Osteocyte (in vitro differentiated cells): ENCODE measurements at regions not wholly inside any gene's neighbourhood (a gene's known extent, or its start where the extent isn't known, plus 50 kb on each side); places are given as distances from the start of the nearest gene placed in this dataset.

ENCODE experiments used
- DNase-seq: peaks from one replicate; pipeline ENCODE4 v3.0.0; 2021; ENCODE audit warnings: mixed read lengths; ENCODE audit not compliant: unreplicated experiment; ENCODE audit errors: extremely low spot score
- H3K27ac Mint-ChIP-seq: one replicate; pipeline ENCODE4 v1.8.0; 2021; ENCODE audit warnings: mild to moderate bottlenecking, mixed read lengths; ENCODE audit not compliant: unreplicated experiment
- H3K27me3 Mint-ChIP-seq: one replicate; pipeline ENCODE4 v1.8.0; 2021; ENCODE audit warnings: mixed read lengths; ENCODE audit not compliant: unreplicated experiment
- H3K36me3 Mint-ChIP-seq: one replicate; pipeline ENCODE4 v1.8.0; 2021; ENCODE audit warnings: mixed read lengths; ENCODE audit not compliant: unreplicated experiment
- H3K4me1 Mint-ChIP-seq: one replicate; pipeline ENCODE4 v1.8.0; 2021; ENCODE audit warnings: mixed read lengths; ENCODE audit not compliant: unreplicated experiment
- H3K4me3 Mint-ChIP-seq: one replicate; pipeline ENCODE4 v1.8.0; 2021; ENCODE audit warnings: mild to moderate bottlenecking, moderate library complexity, mixed read lengths; ENCODE audit not compliant: unreplicated experiment
- H3K9me3 Mint-ChIP-seq: one replicate; pipeline ENCODE4 v1.8.0; 2021; ENCODE audit warnings: mixed read lengths; ENCODE audit not compliant: unreplicated experiment
- CTCF ChIP-seq: fragments of 200-600 bp; sonication (generic); IDR thresholded peaks from 2 replicates; pipeline ENCODE4 v1.5.0; 2021; ENCODE audit warnings: antibody characterized with exemption, mild to moderate bottlenecking, moderate library complexity

- TF ChIP-seq CTCF: no peak
- Mint-ChIP-seq H3K4me1 (no peaks in the 10 kb centered on the region), H3K9me3 (no peaks in the 10 kb centered on the region), H3K27ac (no peak overlapping the region), H3K27me3 (peaks cover 28% of the 10 kb centered on the region), H3K4me3 (no peak overlapping the region), H3K36me3 (no peaks in the 10 kb centered on the region)
- DNase-seq: no peak
These were observed 152.4 kb downstream of the LRRC30 start for GRCh38 chr18:7383002-7383980.

GRCh38 chr18:7388741-7389140 lies 157.9 kb downstream of the LRRC30 start:
- no peak for TF ChIP-seq CTCF
- no peak overlapping the region for H3K4me3 Mint-ChIP-seq
- DNase-seq: no peak
- no peaks in the 10 kb centered on the region for H3K9me3 Mint-ChIP-seq
- H3K27ac Mint-ChIP-seq: no peak overlapping the region
- no peaks in the 10 kb centered on the region for H3K36me3 Mint-ChIP-seq
- H3K27me3 Mint-ChIP-seq: peaks cover 36% of the 10 kb centered on the region
- H3K4me1 Mint-ChIP-seq: no peaks in the 10 kb centered on the region

- Mint-ChIP-seq H3K27me3 (peaks cover 32% of the 10 kb centered on the region), H3K4me1 (no peaks in the 10 kb centered on the region), H3K27ac (no peak overlapping the region), H3K36me3 (no peaks in the 10 kb centered on the region), H3K4me3 (no peak overlapping the region), H3K9me3 (no peaks in the 10 kb centered on the region)
- DNase-seq: no peak
- no peak for TF ChIP-seq CTCF
These were observed 160.0 kb downstream of the LRRC30 start for GRCh38 chr18:7390731-7391492.

GRCh38 chr18:7393080-7393479 lies 162.2 kb downstream of the LRRC30 start:
- no peak for DNase-seq
- no peak overlapping the region for H3K27ac Mint-ChIP-seq
- no peaks in the 10 kb centered on the region for H3K4me1 Mint-ChIP-seq
- no peaks in the 10 kb centered on the region for H3K36me3 Mint-ChIP-seq
- H3K9me3 Mint-ChIP-seq: no peaks in the 10 kb centered on the region
- H3K4me3 Mint-ChIP-seq: no peak overlapping the region
- no peak for TF ChIP-seq CTCF
- H3K27me3 Mint-ChIP-seq: peaks cover 47% of the 10 kb centered on the region
